Heart left ventricle (tissue), 16 donors: ENCODE measurements at regions not wholly inside any gene's neighbourhood (a gene's known extent, or its start where the extent isn't known, plus 50 kb on each side); places are given as distances from the start of the nearest gene placed in this dataset.
A peak's percentile ranks its signal among the peaks of the same experiment; 100 is the strongest.

Experiments
- ATAC-seq, 4 donors: fragments of 200-7000 bp; cut with Tn5 transposase; one replicate each; pipeline ENCODE4 v1.9.1; 2020 to 2022; ENCODE audit warnings: moderate library complexity in 4 of 4, mild to moderate bottlenecking in 3 of 4, moderate number of reproducible peaks in 1 of 4
- DNase-seq, 5 donors: peaks; one replicate each; pipeline ENCODE4 v3.0.0-alpha.2; 2020
- H3K27ac ChIP-seq, 12 donors: fragments of 200-600 bp; sonication (generic) in 4 of 12; one replicate each; pipeline versions ENCODE4 v1.5.0 to v1.8.0; 2016 to 2022; ENCODE audit warnings: mild to moderate bottlenecking in 2 of 12
- H3K27me3 ChIP-seq, 9 donors: fragments of 200-600 bp; sonication (generic) in 2 of 9; one replicate each; pipeline versions ENCODE4 v1.5.1 to v1.8.0; 2016 to 2022; ENCODE audit warnings: mild to moderate bottlenecking in 3 of 9
- H3K36me3 ChIP-seq, 9 donors: fragments of 200-600 bp; sonication (generic) in 2 of 9; one replicate each; pipeline versions ENCODE4 v1.5.0 to v1.8.0; 2018 to 2022; ENCODE audit warnings: mild to moderate bottlenecking in 2 of 9
- H3K4me1 ChIP-seq, 12 donors: fragments of 200-600 bp; sonication (generic) in 4 of 12; one replicate each; pipeline versions ENCODE4 v1.5.0 to v1.8.0; 2016 to 2022; ENCODE audit warnings: mild to moderate bottlenecking in 3 of 12
- H3K4me3 ChIP-seq, 12 donors: fragments of 200-600 bp; sonication (generic) in 4 of 12; one replicate each; pipeline versions ENCODE4 v1.5.0 to v1.8.0; 2017 to 2022; ENCODE audit warnings: mild to moderate bottlenecking in 9 of 12, moderate library complexity in 4 of 12
- H3K9me3 ChIP-seq, 12 donors: fragments of 200-600 bp; sonication (generic) in 4 of 12; one replicate each; pipeline versions ENCODE4 v1.5.0 to v1.8.0; 2016 to 2022; ENCODE audit warnings: mild to moderate bottlenecking in 1 of 12
- POLR2A ChIP-seq, 2 donors: fragments of 450-650 bp; IDR thresholded peaks; one replicate each; pipeline ENCODE4 v1.6.1; 2017; ENCODE audit warnings: antibody characterized with exemption in 2 of 2, mild to moderate bottlenecking in 2 of 2, moderate library complexity in 2 of 2
- WGBS, 4 donors: extraction: QIAGEN DNeasy Blood & Tissue Kit in 2 of 4; methylation state at CpG; one replicate each; pipeline versions ENCODE4 v1.1.5 to v1.1.7; 2013 to 2018; 5-methylcytosine and 5-hydroxymethylcytosine counted together
- intact Hi-C, 10 donors: fragments of 100-400 bp; cut with DNase I; formaldehyde crosslinking; loops; one replicate each; pipeline versions ENCODE4 v1.11.1 to v1.14.2; 2022
- TF ChIP-seq, protein P1 (sequence below), 12 donors: fragments of 200-600 bp; sonication (generic) in 4 of 12; IDR thresholded peaks; one replicate each; pipeline versions ENCODE4 v1.5.0 to v1.8.0; 2018 to 2022; ENCODE audit warnings: antibody characterized with exemption in 12 of 12, mild to moderate bottlenecking in 5 of 12
- donor health status: ischemic (EF 13 %, LVEDD 7.1; RV severe dilation, severe dysfunction).
- donor health status: healthy with polysubstance abuse.
- donor health status: DM: no; HTN: yes; CAD: no.
- donor health status: DM: no; HTN: no; CAD: no.
- donor health status: ischemic (EF 25% LVEDD 6.9; RV normal size, moderate dysfunction).
- donor health status: ischemic (EF 25% LVEDD 5.7; RV mildly dilated, moderate dysfunction).
- donor health status: healthy.
- donor health status: DM: yes; HTN: yes; CAD: no.
- donor health status: ischemic (EF 35%, LVEDD 5.7; RV mildly dilated, moderate dysfunction).
- donor health status: nonischemic (EF 11% LVEDD 7.7; RV severe dilation, severe dysfunction).
- donor health status: DM: yes; HTN: yes; CAD: no.
- donor health status: PGD.
- donor health status: ischemic (EF 29% LVEDD 5.4; RV normal size, mild dysfunction).
- donor health status: nonischemic (EF 23%, LVEDD 6.1; RV moderate dilation, normal function).

DNA sequence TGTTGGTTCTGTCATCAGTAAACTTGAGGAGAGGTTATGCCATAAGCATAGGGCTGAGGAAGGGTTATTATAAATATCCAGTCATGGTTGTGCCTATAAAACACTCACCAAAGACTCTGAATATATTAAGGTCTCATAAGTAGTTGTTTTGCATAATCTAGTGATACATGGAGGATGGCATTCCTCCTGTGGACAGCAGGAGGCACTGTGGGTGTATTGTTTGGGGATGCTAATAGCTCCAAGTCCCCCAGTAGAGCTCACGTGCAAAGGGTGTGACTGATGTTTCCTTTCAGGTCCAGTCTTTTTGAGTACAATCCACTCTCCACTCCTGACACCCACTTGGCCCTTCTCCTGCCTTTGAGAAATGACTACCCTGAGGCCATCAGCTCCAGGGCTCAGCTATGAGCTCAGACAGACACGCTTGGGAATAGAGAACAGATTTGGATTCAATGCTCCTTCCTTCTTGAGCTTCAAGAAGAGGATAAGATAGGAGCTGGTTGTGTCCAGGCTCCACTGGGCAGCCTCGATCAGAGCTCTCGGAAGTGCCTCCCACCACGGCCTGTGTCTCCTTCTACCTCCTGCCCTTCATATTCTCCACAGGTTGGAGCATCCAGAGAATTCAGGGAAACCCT lies 85.2 kb upstream of the IGLL5 start:
- Histone ChIP-seq H3K36me3 (no peaks in the 10 kb centered on the region), H3K27me3 (peaks cover 0 to 32% (median 3%) of the 10 kb centered on the region in 9 donors), H3K9me3 (no peaks in the 10 kb centered on the region), H3K4me3 (no peak overlapping the region), H3K4me1 (no peaks in the 10 kb centered on the region), H3K27ac (no peak overlapping the region)
- TF ChIP-seq, protein P1, sequence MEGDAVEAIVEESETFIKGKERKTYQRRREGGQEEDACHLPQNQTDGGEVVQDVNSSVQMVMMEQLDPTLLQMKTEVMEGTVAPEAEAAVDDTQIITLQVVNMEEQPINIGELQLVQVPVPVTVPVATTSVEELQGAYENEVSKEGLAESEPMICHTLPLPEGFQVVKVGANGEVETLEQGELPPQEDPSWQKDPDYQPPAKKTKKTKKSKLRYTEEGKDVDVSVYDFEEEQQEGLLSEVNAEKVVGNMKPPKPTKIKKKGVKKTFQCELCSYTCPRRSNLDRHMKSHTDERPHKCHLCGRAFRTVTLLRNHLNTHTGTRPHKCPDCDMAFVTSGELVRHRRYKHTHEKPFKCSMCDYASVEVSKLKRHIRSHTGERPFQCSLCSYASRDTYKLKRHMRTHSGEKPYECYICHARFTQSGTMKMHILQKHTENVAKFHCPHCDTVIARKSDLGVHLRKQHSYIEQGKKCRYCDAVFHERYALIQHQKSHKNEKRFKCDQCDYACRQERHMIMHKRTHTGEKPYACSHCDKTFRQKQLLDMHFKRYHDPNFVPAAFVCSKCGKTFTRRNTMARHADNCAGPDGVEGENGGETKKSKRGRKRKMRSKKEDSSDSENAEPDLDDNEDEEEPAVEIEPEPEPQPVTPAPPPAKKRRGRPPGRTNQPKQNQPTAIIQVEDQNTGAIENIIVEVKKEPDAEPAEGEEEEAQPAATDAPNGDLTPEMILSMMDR (IDR thresholded peaks at IDR 0.05): peak in 8 of 12 donors; percentile 8 to 44 (median 20)
- TF ChIP-seq POLR2A (IDR thresholded peaks at IDR 0.05): no peak
- intact Hi-C loops: loop anchor here in 1 of 10 donors (10.0 kb wide), 1 partner anchor 82 kb away; the partner anchor contains the start of gene IGLL5
- no peak for DNase-seq
- 67 to 75% (median 72%) methylated on average over 5 of the region's 5 CpGs for WGBS, 4 donors
- no peak for ATAC-seq

DNA sequence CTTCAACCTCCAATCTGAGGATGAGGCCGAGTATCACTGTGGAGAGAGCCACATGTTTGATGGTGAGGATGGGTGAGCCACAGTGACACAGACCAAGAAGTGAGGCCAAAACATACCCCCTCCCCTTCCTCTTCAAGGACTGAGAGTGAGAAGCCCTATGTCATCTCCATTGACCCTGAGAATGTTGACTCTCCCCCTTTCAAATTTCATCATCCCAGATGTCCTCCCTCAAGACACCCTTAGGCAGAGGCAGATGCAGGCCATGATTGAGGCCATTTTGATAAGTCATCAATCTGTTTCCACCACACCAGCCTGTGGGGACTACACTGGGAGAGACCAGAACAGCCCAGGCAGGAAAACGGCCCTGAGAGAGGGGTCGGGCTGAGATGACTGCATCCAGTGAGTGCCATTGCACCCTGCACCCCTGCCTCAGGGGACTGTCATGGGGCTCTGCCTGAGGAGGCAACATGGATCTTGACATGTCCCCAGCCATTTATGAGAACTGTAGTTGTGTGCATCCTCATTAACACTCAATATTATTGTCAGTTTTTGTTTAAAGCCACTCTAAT lies 84.2 kb upstream of the IGLL5 start:
- Histone ChIP-seq H3K27me3 (peaks cover 0 to 32% (median 3%) of the 10 kb centered on the region in 9 donors), H3K4me1 (no peaks in the 10 kb centered on the region), H3K9me3 (no peaks in the 10 kb centered on the region), H3K36me3 (no peaks in the 10 kb centered on the region), H3K27ac (no peak overlapping the region), H3K4me3 (no peak overlapping the region)
- TF ChIP-seq, protein P1 (IDR thresholded peaks at IDR 0.05): no peak
- TF ChIP-seq POLR2A (IDR thresholded peaks at IDR 0.05): no peak
- intact Hi-C loops: loop anchor here in 1 of 10 donors (10.0 kb wide), 1 partner anchor 81 kb away; the partner anchor contains the start of gene IGLL5
- DNase-seq (no peak), ATAC-seq (no peak)
- 73 to 83% (median 80%) methylated on average over 3 of the region's 3 CpGs for WGBS, 4 donors

DNA sequence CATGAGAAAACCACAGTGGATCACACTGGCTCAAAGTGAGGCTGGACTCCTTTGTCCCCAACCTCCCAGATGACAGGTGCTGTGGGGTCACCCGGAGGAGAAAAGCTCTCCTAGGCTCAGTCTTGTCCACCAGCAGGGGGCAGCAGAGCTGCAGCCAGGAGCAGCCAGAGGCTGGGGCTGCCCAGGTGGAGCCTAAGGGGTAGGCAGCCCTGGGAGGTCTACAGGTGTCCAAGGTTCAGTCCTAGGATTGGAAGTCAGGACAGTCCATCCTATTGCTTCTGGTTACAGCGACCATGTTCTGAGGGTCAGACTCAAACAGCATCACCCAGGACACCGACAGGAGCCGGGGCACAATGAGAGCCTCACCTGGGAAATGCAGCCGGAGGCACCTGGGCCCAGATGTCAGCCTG lies 77.6 kb upstream of the IGLL5 start:
- Histone ChIP-seq H3K4me1 (peaks cover 0 to under 1% (median 0%) of the 10 kb centered on the region in 12 donors), H3K27me3 (peaks cover 0 to 24% (median 0%) of the 10 kb centered on the region in 9 donors), H3K9me3 (no peaks in the 10 kb centered on the region), H3K4me3 (no peak overlapping the region), H3K36me3 (no peaks in the 10 kb centered on the region), H3K27ac (no peak overlapping the region)
- 61 to 81% (median 66%) methylated on average over 4 to 5 of the region's 5 CpGs for WGBS, 4 donors
- DNase-seq (peak in 3 of 5 donors; percentile 46 to 65 (median 53)), ATAC-seq (peak in 3 of 4 donors; percentile 45 to 77 (median 47))
- intact Hi-C loops: loop anchor here in 3 of 10 donors (2.0 to 5.0 kb wide), 2 partner anchors 69 to 72 kb away; no protein-coding TSS in a partner anchor
- TF ChIP-seq, protein P1 (IDR thresholded peaks at IDR 0.05): peak in 11 of 12 donors; percentile 42 to 82 (median 65)
- TF ChIP-seq POLR2A (IDR thresholded peaks at IDR 0.05): no peak

DNA sequence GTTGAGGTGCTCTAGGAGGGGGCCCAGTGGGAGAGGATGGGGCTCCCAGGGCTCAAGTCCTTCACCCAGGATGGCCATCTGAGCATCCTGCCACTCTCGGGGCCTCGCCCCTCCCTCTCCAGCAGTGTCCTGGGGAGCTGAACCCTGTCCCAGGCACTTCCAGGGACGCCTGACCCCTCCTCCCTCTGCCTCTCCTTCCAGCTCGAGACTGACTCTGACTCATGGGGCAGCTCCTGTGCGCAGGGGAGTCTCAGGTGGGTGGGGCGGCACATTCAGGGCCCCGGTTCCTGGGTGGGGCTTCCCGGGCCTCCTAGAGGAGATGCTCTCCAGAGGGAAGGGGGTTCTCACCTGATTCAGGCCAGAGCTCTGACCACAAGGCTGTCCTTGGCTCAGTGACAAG lies 77.1 kb upstream of the IGLL5 start:
- H3K36me3 ChIP-seq: no peaks in the 10 kb centered on the region
- H3K27ac ChIP-seq: no peak overlapping the region
- intact Hi-C loops: loop anchor here in 3 of 10 donors (2.0 to 5.0 kb wide), 2 partner anchors 68 to 72 kb away; no protein-coding TSS in a partner anchor
- peaks cover 0 to 22% (median 0%) of the 10 kb centered on the region in 9 donors for H3K27me3 ChIP-seq
- peak in 1 of 5 donors; percentile 14 for DNase-seq
- H3K4me1 ChIP-seq: peaks cover 0 to 5% (median 0%) of the 10 kb centered on the region in 12 donors
- ATAC-seq: no peak
- no peaks in the 10 kb centered on the region for H3K9me3 ChIP-seq
- TF ChIP-seq, protein P1 (IDR thresholded peaks at IDR 0.05): no peak
- no peak for TF ChIP-seq POLR2A (IDR thresholded peaks at IDR 0.05)
- WGBS, 4 donors: 54 to 65% (median 62%) methylated on average over 6 to 8 of the region's 8 CpGs
- H3K4me3 ChIP-seq: no peak overlapping the region
